AG04450 (cell line): ENCODE measurements at regions not wholly inside any gene's neighbourhood (a gene's known extent, or its start where the extent isn't known, plus 50 kb on each side); places are given as distances from the start of the nearest gene placed in this dataset.
A peak's percentile ranks its signal among the peaks of the same experiment; 100 is the strongest.
"Not testable (repeated sequence)": the region's sequence is repeated elsewhere in the genome, so short reads cannot be mapped to it uniquely, and the experiment has no call there.

Experiments
- CTCF ChIA-PET: fragments of 300-600, 350-600 bp; formaldehyde crosslinking; extraction: SDS; loops from one replicate; lab custom pipeline; 2022; ENCODE audit warnings: antibody characterized with exemption, inconsistent platforms; lab: Charles Lee
- POLR2A ChIA-PET: fragments of 350-600 bp; formaldehyde crosslinking; extraction: SDS; loops from one replicate; lab custom pipeline; 2021; ENCODE audit warnings: antibody characterized with exemption, inconsistent platforms; lab: Yijun Ruan, JAX
- DNase-seq: peaks from one replicate; pipeline ENCODE4 v3.0.0-alpha.2; 2011; ENCODE audit warnings: low read depth, low spot score
- H3K27ac ChIP-seq: one replicate; pipeline ENCODE4 v1.5.1; 2012; ENCODE audit warnings: low read depth, low read length, control low read depth
- H3K27me3 ChIP-seq: one replicate; pipeline ENCODE4 v1.6.0; 2012; ENCODE audit warnings: low read length; ENCODE audit not compliant: control insufficient read depth, insufficient read depth
- H3K4me3 ChIP-seq: 2 replicates; pipeline ENCODE4 v1.5.1; 2011; ENCODE audit warnings: mild to moderate bottlenecking, low read depth, low read length, control low read depth
- H3K9me3 ChIP-seq: 2 replicates; pipeline ENCODE4 v1.5.1; 2012; ENCODE audit warnings: low read length; ENCODE audit not compliant: control insufficient read depth, insufficient read depth
- CTCF ChIP-seq: IDR thresholded peaks from 2 replicates; pipeline ENCODE4 v1.5.1; 2011; ENCODE audit warnings: low read depth, low read length, control low read depth, inconsistent platforms

- POLR2A ChIA-PET = no interaction called here
- Histone ChIP-seq H3K9me3 (no peaks in the 10 kb centered on the region), H3K27ac (no peak overlapping the region), H3K4me3 (no peak overlapping the region), H3K27me3 (no peaks in the 10 kb centered on the region)
- TF ChIP-seq CTCF = peak; percentile 35; the same call in 1 of the 2 replicates
- DNase-seq = no peak
- CTCF ChIA-PET = interaction anchor here (0.8 to 2.9 kb wide), 8 partner anchors 9 to 680 kb away, joined by 3 to 8 read pairs (median 4); no protein-coding TSS in a partner anchor
Observed at GRCh38 chr3:39637807-39638206, 170.3 kb downstream of the MOBP start.

GRCh38 chr3:39638301-39638700, 170.8 kb downstream of the MOBP start:
- ChIA-PET POLR2A (no interaction called here), CTCF (interaction anchor here (0.8 to 2.9 kb wide), 9 partner anchors 10 to 679 kb away, joined by 3 to 8 read pairs (median 5); partner anchors contain the start of gene EIF1B)
- H3K27ac ChIP-seq = no peak overlapping the region
- H3K4me3 ChIP-seq = no peak overlapping the region
- no peaks in the 10 kb centered on the region for H3K27me3 ChIP-seq
- no peak for DNase-seq
- no peak for TF ChIP-seq CTCF
- no peaks in the 10 kb centered on the region for H3K9me3 ChIP-seq

- Histone ChIP-seq H3K27me3 (no peaks in the 10 kb centered on the region), H3K27ac (peak overlapping the region; percentile 59), H3K4me3 (no peak overlapping the region), H3K9me3 (no peaks in the 10 kb centered on the region)
- CTCF ChIA-PET = interaction anchor here (1.5 to 2.9 kb wide), 3 partner anchors 540 to 670 kb away, joined by 6 to 8 read pairs (median 7); partner anchors contain the start of gene EIF1B
- no peak for TF ChIP-seq CTCF
- POLR2A ChIA-PET = no interaction called here
- peak; percentile 79 for DNase-seq
Observed at GRCh38 chr3:39639344-39640236, 169.8 kb upstream of the MYRIP start.

GRCh38 chr3:39641274-39641673, 168.1 kb upstream of the MYRIP start:
- no peak for DNase-seq
- Histone ChIP-seq H3K4me3 (no peak overlapping the region), H3K27me3 (no peaks in the 10 kb centered on the region), H3K27ac (no peak overlapping the region), H3K9me3 (no peaks in the 10 kb centered on the region)
- no peak for TF ChIP-seq CTCF
- ChIA-PET CTCF (interaction anchor here (0.7 kb wide), 1 partner anchor 66 kb away, joined by 3 read pairs; no protein-coding TSS in a partner anchor), POLR2A (no interaction called here)

GRCh38 chr3:39644176-39644575, 165.2 kb upstream of the MYRIP start:
- CTCF ChIA-PET = no interaction called here
- Histone ChIP-seq H3K9me3 (no peaks in the 10 kb centered on the region), H3K27ac (no peak overlapping the region), H3K27me3 (no peaks in the 10 kb centered on the region), H3K4me3 (no peak overlapping the region)
- no peak for TF ChIP-seq CTCF
- peak; percentile 44 for DNase-seq
- POLR2A ChIA-PET = no interaction called here

- DNase-seq, H3K27ac ChIP-seq, H3K4me3 ChIP-seq, H3K9me3 ChIP-seq, H3K27me3 ChIP-seq, POLR2A ChIA-PET, CTCF ChIA-PET: not testable (repeated sequence)
Observed at GRCh38 chr3:39651256-39651655, 158.2 kb upstream of the MYRIP start.
